GM23338 (cell line): ENCODE measurements at regions not wholly inside any gene's neighbourhood (a gene's known extent, or its start where the extent isn't known, plus 50 kb on each side); places are given as distances from the start of the nearest gene placed in this dataset.
A peak's percentile ranks its signal among the peaks of the same experiment; 100 is the strongest.

ENCODE experiments used
- ATAC-seq: fragments of 200-7000 bp; cut with Tn5 transposase; 3 replicates; pipeline ENCODE4 v1.9.1; 2020
- DNase-seq: peaks from one replicate; pipeline ENCODE4 v3.0.0-alpha.2; 2015; ENCODE audit warnings: low spot score
- H2AFZ ChIP-seq: fragments of 200-600 bp; sonication (generic); 2 replicates; pipeline ENCODE4 v1.8.0; 2016; ENCODE audit warnings: antibody characterized with exemption, mild to moderate bottlenecking, moderate library complexity
- H3F3A ChIP-seq: fragments of 200-600 bp; sonication (generic); replicated peaks from 2 replicates; pipeline ENCODE4 v1.8.0; 2017; ENCODE audit warnings: antibody characterized with exemption, mixed run types, low read depth
- H3K27ac ChIP-seq: fragments of 200-600 bp; sonication (generic); 2 replicates; pipeline ENCODE4 v1.6.1; 2016; ENCODE audit warnings: low read depth
- H3K27me3 ChIP-seq: fragments of 200-600 bp; sonication (generic); 2 replicates; pipeline ENCODE4 v1.8.0; 2016; ENCODE audit warnings: mild to moderate bottlenecking, mixed run types, moderate library complexity; ENCODE audit not compliant: insufficient read depth
- H3K36me3 ChIP-seq: fragments of 200-600 bp; sonication (generic); 2 replicates; pipeline ENCODE4 v1.8.0; 2016; ENCODE audit warnings: mild to moderate bottlenecking; ENCODE audit not compliant: insufficient read depth
- H3K4me1 ChIP-seq: fragments of 200-600 bp; sonication (generic); 2 replicates; pipeline ENCODE4 v1.8.0; 2016; ENCODE audit warnings: mild to moderate bottlenecking, moderate library complexity; ENCODE audit not compliant: insufficient read depth
- H3K4me2 ChIP-seq: fragments of 200-600 bp; sonication (generic); 2 replicates; pipeline ENCODE4 v1.7.1; 2017; ENCODE audit warnings: mixed run types
- H3K4me3 ChIP-seq: fragments of 200-600 bp; sonication (generic); 2 replicates; pipeline ENCODE4 v1.6.1; 2016; ENCODE audit warnings: mixed run types
- H3K79me2 ChIP-seq: fragments of 200-600 bp; sonication (generic); replicated peaks from 2 replicates; pipeline ENCODE4 v1.8.0; 2017; ENCODE audit warnings: mild to moderate bottlenecking; ENCODE audit not compliant: insufficient read depth
- H3K9me2 ChIP-seq: fragments of 200-600 bp; sonication (generic); 2 replicates; pipeline ENCODE4 v1.8.0; 2017; ENCODE audit not compliant: insufficient read depth
- H4K20me1 ChIP-seq: fragments of 200-600 bp; sonication (generic); replicated peaks from 2 replicates; pipeline ENCODE4 v1.8.0; 2017; ENCODE audit warnings: mild to moderate bottlenecking; ENCODE audit not compliant: insufficient read depth
- H3K27ac Mint-ChIP-seq: 2 replicates; pipeline ENCODE4 v1.8.0; 2020; ENCODE audit warnings: inconsistent platforms, mild to moderate bottlenecking, moderate library complexity, mixed read lengths
- H3K27me3 Mint-ChIP-seq: 3 replicates; pipeline ENCODE4 v1.8.0; 2022; ENCODE audit warnings: low read depth, mild to moderate bottlenecking, moderate library complexity, mixed read lengths, inconsistent platforms; ENCODE audit not compliant: insufficient read depth, poor library complexity
- H3K36me3 Mint-ChIP-seq: 3 replicates; pipeline ENCODE4 v1.8.0; 2021; ENCODE audit warnings: low read depth, mild to moderate bottlenecking, inconsistent platforms, moderate library complexity, mixed read lengths
- H3K4me1 Mint-ChIP-seq: 3 replicates; pipeline ENCODE4 v1.8.0; 2020; ENCODE audit warnings: mild to moderate bottlenecking, inconsistent platforms, mixed read lengths
- H3K4me3 Mint-ChIP-seq: 3 replicates; pipeline ENCODE4 v1.8.0; 2021; ENCODE audit warnings: moderate library complexity, mild to moderate bottlenecking, inconsistent platforms, mixed read lengths
- H3K9me3 Mint-ChIP-seq: 3 replicates; pipeline ENCODE4 v1.8.0; 2020; ENCODE audit warnings: moderate library complexity, mild to moderate bottlenecking, inconsistent platforms, mixed read lengths
- CREB1 ChIP-seq: fragments of 250-450 bp; sonication (Bioruptor Pico); IDR thresholded peaks from 2 replicates; pipeline ENCODE4 v1.5.0; 2020; ENCODE audit warnings: low read depth, mild to moderate bottlenecking, moderate library complexity
- EZH2phosphoT487 ChIP-seq: fragments of 200-600 bp; sonication (generic); IDR thresholded peaks from one replicate; pipeline ENCODE4 v1.8.1; 2018; ENCODE audit warnings: antibody characterized with exemption; ENCODE audit not compliant: unreplicated experiment
- JUNB ChIP-seq: IDR thresholded peaks from one replicate; pipeline ENCODE4 v1.6.1; 2016; ENCODE audit warnings: antibody characterized with exemption; ENCODE audit not compliant: unreplicated experiment
- NANOG ChIP-seq: IDR thresholded peaks from 2 replicates; pipeline ENCODE4 v1.6.1; 2016; ENCODE audit warnings: antibody characterized with exemption, borderline replicate concordance
- POLR2AphosphoS5 ChIP-seq: IDR thresholded peaks from 2 replicates; pipeline ENCODE4 v1.6.1; 2016; ENCODE audit warnings: antibody characterized with exemption, low read depth
- TF ChIP-seq, protein P1 (sequence below), 2 experiments: fragments of 200-600 bp in 1 of 2; sonication (generic) in 1 of 2; conservative IDR thresholded peaks; 2 replicates each; pipeline versions ENCODE4 v1.5.1 to v1.6.1; 2016 to 2017; ENCODE audit warnings: antibody characterized with exemption in 2 of 2, low read depth in 2 of 2, mild to moderate bottlenecking in 2 of 2, moderate library complexity in 1 of 2

DNA sequence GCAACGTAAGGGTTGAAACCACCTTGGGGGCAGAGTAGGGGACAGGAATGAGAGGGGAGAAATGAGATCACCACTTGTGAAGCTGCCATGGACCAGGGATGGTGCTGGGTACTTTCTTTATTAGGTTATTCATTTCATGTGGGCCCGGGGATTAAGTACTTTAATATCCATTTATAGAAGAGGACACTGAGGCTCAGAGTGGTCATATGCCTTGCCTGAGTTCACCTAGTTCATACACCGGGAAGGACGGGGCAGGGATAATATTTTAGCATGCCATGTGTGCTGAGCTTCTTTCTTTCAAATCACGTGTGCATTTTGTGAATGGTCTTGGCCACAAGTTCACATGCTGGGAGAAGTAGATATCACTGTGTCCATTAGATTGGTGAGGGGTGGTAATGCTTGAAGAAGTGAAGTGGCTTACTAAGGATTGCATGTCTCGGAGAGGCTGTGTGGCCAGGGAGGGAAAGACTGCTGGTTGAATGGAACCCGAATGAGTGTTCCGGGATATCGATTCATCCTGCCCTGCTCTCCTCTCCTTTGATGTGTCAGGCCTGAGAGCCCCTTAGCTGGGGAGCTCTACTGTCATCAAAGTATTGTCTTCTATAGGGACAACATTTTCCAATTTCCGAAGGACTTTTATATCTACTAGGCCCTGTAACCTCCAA, 187.1 kb downstream of the MYCN start:
- H3K36me3 Mint-ChIP-seq: no peaks in the 10 kb centered on the region
- no peak overlapping the region for H3K4me2 ChIP-seq
- no peaks in the 10 kb centered on the region for H3F3A ChIP-seq
- H3K4me3 Mint-ChIP-seq: no peak overlapping the region
- no peaks in the 10 kb centered on the region; the same call in 2 of the 3 replicates for H3K4me1 Mint-ChIP-seq
- H3K36me3 ChIP-seq: no peaks in the 10 kb centered on the region
- no peak overlapping the region for H3K27ac ChIP-seq
- DNase-seq (no peak), ATAC-seq (no peak)
- no peaks in the 10 kb centered on the region for H4K20me1 ChIP-seq
- peaks cover 6% of the 10 kb centered on the region; the same call in 1 of the 2 replicates for H3K9me2 ChIP-seq
- no peak overlapping the region for H3K4me3 ChIP-seq
- no peak overlapping the region for H2AFZ ChIP-seq
- H3K4me1 ChIP-seq: no peaks in the 10 kb centered on the region
- H3K27ac Mint-ChIP-seq: no peak overlapping the region
- H3K79me2 ChIP-seq: no peaks in the 10 kb centered on the region
- no peaks in the 10 kb centered on the region for H3K9me3 Mint-ChIP-seq
- no peaks in the 10 kb centered on the region for H3K27me3 ChIP-seq
- TF ChIP-seq JUNB (no peak), EZH2phosphoT487 (no peak), CREB1 (CRISPR knock-in tag) (no peak), NANOG (no peak)
- TF ChIP-seq, protein P1, sequence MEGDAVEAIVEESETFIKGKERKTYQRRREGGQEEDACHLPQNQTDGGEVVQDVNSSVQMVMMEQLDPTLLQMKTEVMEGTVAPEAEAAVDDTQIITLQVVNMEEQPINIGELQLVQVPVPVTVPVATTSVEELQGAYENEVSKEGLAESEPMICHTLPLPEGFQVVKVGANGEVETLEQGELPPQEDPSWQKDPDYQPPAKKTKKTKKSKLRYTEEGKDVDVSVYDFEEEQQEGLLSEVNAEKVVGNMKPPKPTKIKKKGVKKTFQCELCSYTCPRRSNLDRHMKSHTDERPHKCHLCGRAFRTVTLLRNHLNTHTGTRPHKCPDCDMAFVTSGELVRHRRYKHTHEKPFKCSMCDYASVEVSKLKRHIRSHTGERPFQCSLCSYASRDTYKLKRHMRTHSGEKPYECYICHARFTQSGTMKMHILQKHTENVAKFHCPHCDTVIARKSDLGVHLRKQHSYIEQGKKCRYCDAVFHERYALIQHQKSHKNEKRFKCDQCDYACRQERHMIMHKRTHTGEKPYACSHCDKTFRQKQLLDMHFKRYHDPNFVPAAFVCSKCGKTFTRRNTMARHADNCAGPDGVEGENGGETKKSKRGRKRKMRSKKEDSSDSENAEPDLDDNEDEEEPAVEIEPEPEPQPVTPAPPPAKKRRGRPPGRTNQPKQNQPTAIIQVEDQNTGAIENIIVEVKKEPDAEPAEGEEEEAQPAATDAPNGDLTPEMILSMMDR (conservative IDR thresholded peaks at IDR 0.05; ENCODE audit: low read depth in 2 of 2): no peak
- peaks cover 3% of the 10 kb centered on the region for H3K27me3 Mint-ChIP-seq

DNA sequence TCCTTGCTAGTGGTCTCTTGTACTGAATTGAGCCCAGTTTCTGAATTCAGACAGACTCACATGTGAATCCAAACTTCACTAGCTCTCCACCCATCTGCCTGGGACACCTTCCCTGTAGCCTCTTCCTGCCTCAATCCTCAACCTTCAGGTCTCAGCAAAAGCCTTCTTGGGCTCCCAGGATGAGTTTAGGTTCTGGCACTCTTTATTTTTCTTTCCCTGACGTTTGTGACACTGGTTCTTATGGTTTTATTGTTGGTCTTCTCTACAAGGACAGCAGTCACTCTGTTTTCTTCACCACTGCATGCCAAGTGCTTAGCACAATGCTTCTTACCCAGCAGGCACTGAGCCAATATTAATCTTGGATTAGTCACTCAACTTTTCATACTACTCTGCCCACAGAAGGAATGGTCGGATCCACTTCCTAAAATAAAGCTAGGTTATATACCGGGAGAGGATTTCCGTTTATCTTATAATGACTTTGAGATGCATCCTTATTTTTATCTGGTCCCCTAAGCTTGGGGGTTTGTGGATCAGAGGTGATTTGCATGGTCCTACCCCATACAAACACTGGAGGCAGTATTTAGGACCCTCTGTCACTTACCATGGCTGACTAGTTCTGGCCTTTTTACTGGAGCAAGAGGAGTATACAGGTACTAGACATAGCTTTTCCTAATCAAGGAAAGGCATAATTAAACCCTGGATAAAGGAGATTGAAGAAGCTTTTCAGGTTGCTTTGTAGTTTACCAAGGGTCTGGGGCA, 186.3 kb downstream of the MYCN start:
- H3K4me1 Mint-ChIP-seq: no peaks in the 10 kb centered on the region; the same call in 2 of the 3 replicates
- DNase-seq: no peak
- H3K27ac ChIP-seq: no peak overlapping the region
- H3F3A ChIP-seq: no peaks in the 10 kb centered on the region
- ATAC-seq: no peak
- no peak overlapping the region for H3K27ac Mint-ChIP-seq
- H3K4me3 Mint-ChIP-seq: no peak overlapping the region
- H3K36me3 ChIP-seq: no peaks in the 10 kb centered on the region
- TF ChIP-seq, protein P1 (conservative IDR thresholded peaks at IDR 0.05; ENCODE audit: low read depth in 2 of 2): peak in 1 of 2 experiments; percentile 26; a peak in 1 of 4 replicates
- no peak for TF ChIP-seq POLR2AphosphoS5
- TF ChIP-seq JUNB: no peak
- no peak for TF ChIP-seq EZH2phosphoT487
- no peaks in the 10 kb centered on the region for H3K27me3 ChIP-seq
- no peaks in the 10 kb centered on the region for H3K79me2 ChIP-seq
- no peak overlapping the region for H2AFZ ChIP-seq
- H3K4me1 ChIP-seq: no peaks in the 10 kb centered on the region
- H3K4me2 ChIP-seq: no peak overlapping the region
- peaks cover 3% of the 10 kb centered on the region for H3K27me3 Mint-ChIP-seq
- no peaks in the 10 kb centered on the region for H3K36me3 Mint-ChIP-seq
- peaks cover 6% of the 10 kb centered on the region; the same call in 1 of the 2 replicates for H3K9me2 ChIP-seq
- no peak overlapping the region for H3K4me3 ChIP-seq
- no peaks in the 10 kb centered on the region for H4K20me1 ChIP-seq
- no peaks in the 10 kb centered on the region; the same call in 2 of the 3 replicates for H3K9me3 Mint-ChIP-seq
